Prostate gland (tissue), 2 donors: ENCODE measurements at regions not wholly inside any gene's neighbourhood (a gene's known extent, or its start where the extent isn't known, plus 50 kb on each side); places are given as distances from the start of the nearest gene placed in this dataset.

Experiments used
- CTCF ChIP-seq, 4 experiments: fragments of 200-600 bp in 2 of 4; fragments of 450-650 bp in 2 of 4; sonication (generic) in 2 of 4; IDR thresholded peaks; 1 replicate in 3 of 4; 2 replicates in 1 of 4; pipeline ENCODE4 v1.5.1; 2016 to 2019; ENCODE audit warnings: antibody characterized with exemption in 4 of 4, mild to moderate bottlenecking in 2 of 4, moderate library complexity in 2 of 4
- POLR2A ChIP-seq: fragments of 450-650 bp; IDR thresholded peaks from one replicate; pipeline ENCODE4 v1.6.1; 2016; ENCODE audit warnings: antibody characterized with exemption, mild to moderate bottlenecking
- POLR2AphosphoS5 ChIP-seq: sonication (generic); formaldehyde crosslinking; IDR thresholded peaks from one replicate; pipeline ENCODE4 v1.6.1; 2017; ENCODE audit warnings: antibody characterized with exemption

- TF ChIP-seq CTCF (IDR thresholded peaks at IDR 0.05) (no peak), POLR2AphosphoS5 (no peak), POLR2A (no peak)
Observed at GRCh38 chr1:193973428-193973827, 787.0 kb upstream of the B3GALT2 start.
